ENCODE measurements at regions not wholly inside any gene's neighbourhood (a gene's known extent, or its start where the extent isn't known, plus 50 kb on each side); places are given as distances from the start of the nearest gene placed in this dataset.

- TF ChIP-seq CTCF (IDR thresholded peaks at IDR 0.05): no peak
These were observed 392.2 kb upstream of the KLF4 start for GRCh38 chr9:107881626-107882300.

GRCh38 chr9:107878462-107878861, 388.9 kb upstream of the KLF4 start:
- no peak for TF ChIP-seq CTCF (IDR thresholded peaks at IDR 0.05)

DNA sequence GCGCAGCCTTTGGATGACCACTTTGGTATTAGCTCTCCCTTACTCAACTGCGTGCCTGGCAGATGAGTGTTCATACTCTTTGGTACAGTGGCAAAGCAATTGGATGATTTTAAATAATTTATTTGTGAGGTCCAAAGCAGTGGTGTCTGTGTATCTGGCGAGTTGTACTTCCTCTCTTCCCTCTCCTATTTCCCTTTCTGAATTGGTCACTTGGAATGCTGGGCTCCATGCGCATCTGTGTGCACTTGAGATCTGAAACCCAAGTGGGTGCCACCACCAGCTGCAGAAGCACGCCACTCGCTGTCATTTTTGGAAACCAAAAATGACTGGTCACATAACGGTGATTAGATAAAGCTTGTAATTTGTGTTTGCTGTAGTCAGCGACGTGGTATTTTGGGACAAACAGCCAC, 386.0 kb upstream of the KLF4 start:
- TF ChIP-seq CTCF (IDR thresholded peaks at IDR 0.05): no peak

GRCh38 chr9:107874591-107875369, 385.2 kb upstream of the KLF4 start:
- TF ChIP-seq CTCF (IDR thresholded peaks at IDR 0.05): no peak

DNA sequence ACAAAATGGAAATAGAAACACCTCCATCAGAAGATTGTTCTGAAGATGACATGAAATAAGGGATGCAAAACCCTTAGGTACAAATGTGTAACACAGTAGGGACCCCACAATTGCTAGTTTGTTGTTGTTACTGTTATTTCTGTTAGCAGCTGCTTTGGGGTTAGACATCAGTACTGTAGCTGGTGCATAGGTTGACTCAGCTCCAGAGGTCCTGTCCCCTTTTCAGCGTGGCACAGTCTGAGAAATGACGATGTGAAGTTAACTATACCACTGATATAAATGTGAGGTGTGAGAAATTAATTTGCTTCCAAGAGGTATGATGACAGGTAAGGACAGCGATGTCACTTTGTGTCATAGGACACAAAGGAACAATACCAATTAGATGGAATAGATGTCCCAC, 384.6 kb upstream of the KLF4 start:
- TF ChIP-seq CTCF (IDR thresholded peaks at IDR 0.05): no peak

- TF ChIP-seq CTCF (IDR thresholded peaks at IDR 0.05): no peak
These were observed 383.1 kb upstream of the KLF4 start for GRCh38 chr9:107872457-107873192.

DNA sequence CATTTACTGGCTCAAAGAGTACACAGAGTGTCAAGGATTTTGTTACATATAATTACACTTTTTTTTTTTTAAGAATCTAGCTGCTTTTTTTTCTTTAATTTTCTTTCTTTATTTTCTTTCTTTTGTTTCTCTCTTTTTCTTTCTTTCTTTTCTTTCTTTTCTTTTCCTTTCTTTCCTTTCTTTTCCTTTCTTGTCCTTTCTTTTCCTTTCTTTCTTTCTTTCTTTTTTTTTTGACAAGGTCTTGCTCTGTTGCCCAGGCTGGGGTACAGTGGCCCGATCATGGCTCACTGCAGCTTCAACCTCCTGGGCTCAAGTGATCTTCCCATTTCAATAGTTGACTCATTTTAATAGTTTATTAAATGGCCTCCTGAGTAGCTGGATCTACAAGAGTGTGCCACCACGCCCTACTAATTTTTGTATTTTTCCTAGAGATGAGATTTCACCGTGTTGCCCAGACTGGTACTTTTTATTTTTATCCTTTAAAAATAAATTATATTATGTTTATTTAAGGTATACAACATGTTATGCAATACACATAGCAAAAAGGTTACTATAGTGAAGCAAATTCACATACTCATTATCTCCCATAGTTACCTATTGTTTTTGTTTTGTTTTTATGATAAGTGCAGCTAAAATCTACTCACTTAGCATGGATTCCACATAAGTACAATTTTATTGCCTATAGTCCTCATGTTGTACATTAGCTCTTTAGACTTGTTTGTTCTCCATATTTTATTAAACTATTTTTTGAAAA, 381.5 kb upstream of the KLF4 start:
- TF ChIP-seq CTCF (IDR thresholded peaks at IDR 0.05): no peak

Data from LNCAP (cell line).